Mucosa of rectum (tissue), 2 donors: ENCODE measurements at regions not wholly inside any gene's neighbourhood (a gene's known extent, or its start where the extent isn't known, plus 50 kb on each side); places are given as distances from the start of the nearest gene placed in this dataset.

Experiments used
- H3K27ac ChIP-seq, 2 donors: one replicate each; pipeline ENCODE4 v1.7.0; 2013; ENCODE audit warnings: inconsistent platforms in 2 of 2, low read depth in 2 of 2, low read length in 2 of 2
- H3K27me3 ChIP-seq, 2 donors: one replicate each; pipeline ENCODE4 v1.7.0; 2013; ENCODE audit warnings: low read length in 2 of 2; ENCODE audit not compliant: control insufficient read depth in 2 of 2, insufficient read depth in 2 of 2
- H3K36me3 ChIP-seq, 2 donors: one replicate each; pipeline ENCODE4 v1.7.0; 2013; ENCODE audit warnings: low read length in 2 of 2; ENCODE audit not compliant: control insufficient read depth in 2 of 2, insufficient read depth in 2 of 2
- H3K4me1 ChIP-seq, 2 donors: one replicate each; pipeline ENCODE4 v1.7.0; 2013; ENCODE audit warnings: low read length in 2 of 2, mild to moderate bottlenecking in 1 of 2; ENCODE audit not compliant: control insufficient read depth in 2 of 2, insufficient read depth in 2 of 2
- H3K4me3 ChIP-seq, 2 donors: one replicate each; pipeline ENCODE4 v1.7.0; 2013; ENCODE audit warnings: low read length in 2 of 2
- H3K9ac ChIP-seq, 2 donors: one replicate each; pipeline ENCODE4 v1.7.0; 2013; ENCODE audit warnings: low read length in 2 of 2, low read depth in 1 of 2, mild to moderate bottlenecking in 1 of 2
- H3K9me3 ChIP-seq, 2 donors: one replicate each; pipeline ENCODE4 v1.7.0; 2013; ENCODE audit warnings: low read length in 2 of 2; ENCODE audit not compliant: control insufficient read depth in 2 of 2
- donor health status: healthy.
- donor health status: Normal muscosa, but diverticular disease.

- no peaks in the 10 kb centered on the region for H3K9me3 ChIP-seq
- H3K27me3 ChIP-seq: no peaks in the 10 kb centered on the region
- H3K9ac ChIP-seq: no peak overlapping the region
- no peaks in the 10 kb centered on the region for H3K36me3 ChIP-seq
- no peaks in the 10 kb centered on the region for H3K4me1 ChIP-seq
- no peak overlapping the region for H3K4me3 ChIP-seq
- H3K27ac ChIP-seq: no peak overlapping the region
Measured at GRCh38 chr2:45320956-45321355, 290.1 kb downstream of the SRBD1 start.

- Histone ChIP-seq H3K9me3 (no peaks in the 10 kb centered on the region), H3K9ac (no peak overlapping the region), H3K36me3 (no peaks in the 10 kb centered on the region), H3K27ac (no peak overlapping the region), H3K4me1 (no peaks in the 10 kb centered on the region), H3K27me3 (no peaks in the 10 kb centered on the region), H3K4me3 (no peak overlapping the region)
Measured at GRCh38 chr2:45319683-45320455, 291.2 kb downstream of the SRBD1 start.

- H3K4me3 ChIP-seq: no peak overlapping the region
Measured at GRCh38 chr2:45318686-45319085, 292.4 kb downstream of the SRBD1 start.

DNA sequence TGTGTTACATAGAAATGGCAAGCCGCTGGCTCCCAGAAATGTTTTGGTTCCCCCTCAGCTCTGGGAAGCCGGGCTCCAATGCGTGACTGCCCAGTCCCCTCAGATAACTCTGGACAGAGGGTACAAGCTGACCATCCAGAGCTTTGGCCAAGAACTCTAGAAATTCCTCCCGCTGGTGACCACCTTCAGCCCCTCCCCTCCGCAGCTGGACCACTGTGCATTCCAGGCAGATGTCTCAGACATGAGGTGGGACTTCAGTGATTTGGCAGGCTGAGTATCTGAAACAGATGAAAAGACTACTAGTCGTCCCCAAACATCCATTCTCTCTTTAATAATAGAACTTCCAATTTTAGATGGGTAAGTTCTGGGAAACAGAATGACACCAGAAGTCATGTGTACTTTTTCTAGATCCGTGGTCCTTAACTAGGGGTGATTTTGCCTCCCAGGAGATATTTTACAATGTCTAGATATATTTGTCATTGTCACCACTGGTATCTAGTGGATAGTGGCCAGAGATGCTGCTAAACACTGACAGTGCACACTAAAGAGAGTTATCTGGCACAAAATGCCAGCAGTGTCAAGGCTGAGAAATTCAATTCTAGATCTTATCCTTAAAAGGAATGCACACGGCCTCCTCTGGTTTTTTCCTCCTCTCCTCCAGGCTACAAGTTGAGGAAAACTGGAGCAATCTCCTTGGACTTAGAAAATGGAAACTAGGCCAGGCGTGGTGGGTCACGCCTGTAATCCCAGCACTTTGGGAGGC is 294.3 kb downstream of the SRBD1 start:
- H3K9ac ChIP-seq: no peak overlapping the region
- H3K36me3 ChIP-seq: no peaks in the 10 kb centered on the region
- H3K9me3 ChIP-seq: no peaks in the 10 kb centered on the region
- no peaks in the 10 kb centered on the region for H3K4me1 ChIP-seq
- no peak overlapping the region for H3K4me3 ChIP-seq
- H3K27me3 ChIP-seq: no peaks in the 10 kb centered on the region
- H3K27ac ChIP-seq: no peak overlapping the region

More at GRCh38 chr2:45318686-45319085, 292.4 kb downstream of the SRBD1 start:
- Histone ChIP-seq H3K36me3 (no peaks in the 10 kb centered on the region), H3K4me1 (no peaks in the 10 kb centered on the region), H3K9ac (no peak overlapping the region), H3K27me3 (no peaks in the 10 kb centered on the region), H3K27ac (no peak overlapping the region), H3K9me3 (no peaks in the 10 kb centered on the region)

- Histone ChIP-seq H3K9me3 (no peaks in the 10 kb centered on the region), H3K4me1 (no peaks in the 10 kb centered on the region), H3K27ac (no peak overlapping the region), H3K27me3 (no peaks in the 10 kb centered on the region), H3K9ac (no peak overlapping the region), H3K4me3 (no peak overlapping the region), H3K36me3 (no peaks in the 10 kb centered on the region)
Measured at GRCh38 chr2:45315861-45316260, 295.2 kb downstream of the SRBD1 start.

- peaks cover 1 to 4% of the 10 kb centered on the region in 2 donors for H3K27me3 ChIP-seq
- no peak overlapping the region for H3K9ac ChIP-seq
- no peaks in the 10 kb centered on the region for H3K4me1 ChIP-seq
- no peaks in the 10 kb centered on the region for H3K9me3 ChIP-seq
- H3K4me3 ChIP-seq: no peak overlapping the region
- H3K27ac ChIP-seq: no peak overlapping the region
- no peaks in the 10 kb centered on the region for H3K36me3 ChIP-seq
Measured at GRCh38 chr2:45312275-45312674, 298.8 kb downstream of the SRBD1 start.

- Histone ChIP-seq H3K27me3 (peaks cover 4 to 5% of the 10 kb centered on the region in 2 donors), H3K4me3 (no peak overlapping the region), H3K4me1 (no peaks in the 10 kb centered on the region), H3K9ac (no peak overlapping the region), H3K36me3 (no peaks in the 10 kb centered on the region), H3K27ac (no peak overlapping the region), H3K9me3 (no peaks in the 10 kb centered on the region)
Measured at GRCh38 chr2:45311559-45311958, 299.5 kb downstream of the SRBD1 start.

DNA sequence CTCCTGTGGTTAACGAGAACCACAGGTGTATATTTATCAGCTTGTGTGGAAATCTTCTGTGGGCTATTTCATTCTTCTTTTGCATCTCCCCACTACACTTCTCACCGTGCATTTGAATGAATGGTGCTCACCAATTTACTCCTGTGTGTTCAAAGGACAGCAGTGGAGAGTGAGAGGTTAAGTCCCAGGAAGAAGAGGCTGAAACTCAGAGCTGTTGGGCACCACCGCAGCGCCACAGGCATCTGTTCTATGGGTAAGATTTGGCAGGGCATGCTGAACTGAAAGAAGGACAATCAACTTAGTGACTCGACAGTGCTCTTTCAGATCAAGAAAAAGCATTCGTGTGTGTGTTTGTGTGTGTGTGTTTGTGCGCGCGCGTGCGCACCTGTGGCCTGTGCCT is 297.9 kb upstream of the SIX2 start:
- H3K9ac ChIP-seq: no peak overlapping the region
- no peak overlapping the region for H3K4me3 ChIP-seq
- no peaks in the 10 kb centered on the region for H3K4me1 ChIP-seq
- H3K9me3 ChIP-seq: no peaks in the 10 kb centered on the region
- H3K27ac ChIP-seq: no peak overlapping the region
- H3K36me3 ChIP-seq: no peaks in the 10 kb centered on the region
- peaks cover 8 to 23% of the 10 kb centered on the region in 2 donors for H3K27me3 ChIP-seq

DNA sequence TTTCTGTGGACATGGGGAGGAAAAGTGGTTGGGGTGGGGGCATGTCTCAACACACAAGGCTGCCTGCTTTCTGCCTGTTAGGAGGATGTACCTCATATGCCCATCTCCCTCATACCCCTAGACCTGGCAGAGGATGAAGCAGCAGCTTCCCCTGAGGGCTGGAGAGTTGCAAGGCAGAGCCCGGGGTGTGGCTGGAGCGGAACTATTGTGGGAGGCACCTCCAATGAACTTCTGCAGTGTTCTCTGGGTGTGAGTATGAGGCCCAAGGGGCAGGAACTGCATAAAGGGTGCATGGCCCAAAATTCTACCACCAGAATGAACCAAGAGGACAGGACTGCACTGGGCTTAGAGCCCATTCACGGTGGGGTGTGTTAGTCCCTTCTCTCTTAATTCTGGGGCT is 296.3 kb upstream of the SIX2 start:
- Histone ChIP-seq H3K27me3 (peaks cover 8 to 23% of the 10 kb centered on the region in 2 donors), H3K27ac (no peak overlapping the region), H3K9ac (no peak overlapping the region), H3K4me3 (no peak overlapping the region), H3K36me3 (no peaks in the 10 kb centered on the region), H3K4me1 (peaks cover 0 to 6% of the 10 kb centered on the region in 2 donors), H3K9me3 (no peaks in the 10 kb centered on the region)

GRCh38 chr2:45303417-45304202 is 294.4 kb upstream of the SIX2 start:
- H3K27ac ChIP-seq: no peak overlapping the region
- no peak overlapping the region for H3K4me3 ChIP-seq
- no peaks in the 10 kb centered on the region for H3K9me3 ChIP-seq
- H3K9ac ChIP-seq: no peak overlapping the region
- peaks cover 3 to 33% of the 10 kb centered on the region in 2 donors for H3K27me3 ChIP-seq
- no peaks in the 10 kb centered on the region for H3K36me3 ChIP-seq
- H3K4me1 ChIP-seq: peaks cover 3 to 9% of the 10 kb centered on the region in 2 donors
